ENCODE measurements at regions not wholly inside any gene's neighbourhood (a gene's known extent, or its start where the extent isn't known, plus 50 kb on each side); places are given as distances from the start of the nearest gene placed in this dataset.
"Not testable (repeated sequence)": the region's sequence is repeated elsewhere in the genome, so short reads cannot be mapped to it uniquely, and the experiment has no call there.

GRCh38 chr10:4224178-4224577, 439.2 kb upstream of the KLF6 start:
- no peak for DNase-seq (ENCODE audit: low read depth, low spot score)

GRCh38 chr10:4221310-4221709, 436.3 kb upstream of the KLF6 start:
- H3K4me3 ChIP-seq (ENCODE audit: low read length); DNase-seq (ENCODE audit: low read depth, low spot score): not testable (repeated sequence)

More at GRCh38 chr10:4224178-4224577, 439.2 kb upstream of the KLF6 start:
- no peak overlapping the region for H3K4me3 ChIP-seq (ENCODE audit: low read length)

GRCh38 chr10:4219901-4220300, 434.9 kb upstream of the KLF6 start:
- no peak for DNase-seq (ENCODE audit: low read depth, low spot score)
- H3K4me3 ChIP-seq (ENCODE audit: low read length): no peak overlapping the region

GRCh38 chr10:4217653-4218052, 432.6 kb upstream of the KLF6 start:
- no peak overlapping the region for H3K4me3 ChIP-seq (ENCODE audit: low read length)
- no peak for DNase-seq (ENCODE audit: low read depth, low spot score)

GRCh38 chr10:4217187-4217586, 432.2 kb upstream of the KLF6 start:
- H3K4me3 ChIP-seq (ENCODE audit: low read length): no peak overlapping the region
- DNase-seq (ENCODE audit: low read depth, low spot score): no peak

- DNase-seq (ENCODE audit: low read depth, low spot score): no peak
- no peak overlapping the region for H3K4me3 ChIP-seq (ENCODE audit: low read length)
Observed at GRCh38 chr10:4216726-4217125, 431.7 kb upstream of the KLF6 start.

- H3K4me3 ChIP-seq (ENCODE audit: low read length): no peak overlapping the region
- no peak for DNase-seq (ENCODE audit: low read depth, low spot score)
Observed at GRCh38 chr10:4215963-4216575, 431.1 kb upstream of the KLF6 start.

GRCh38 chr10:4215485-4215884, 430.5 kb upstream of the KLF6 start:
- H3K4me3 ChIP-seq (ENCODE audit: low read length): no peak overlapping the region
- no peak for DNase-seq (ENCODE audit: low read depth, low spot score)

- no peak for DNase-seq (ENCODE audit: low read depth, low spot score)
- H3K4me3 ChIP-seq (ENCODE audit: low read length): no peak overlapping the region
Observed at GRCh38 chr10:4214908-4215307, 429.9 kb upstream of the KLF6 start.

- DNase-seq (ENCODE audit: low read depth, low spot score): no peak
- no peak overlapping the region for H3K4me3 ChIP-seq (ENCODE audit: low read length)
Observed at GRCh38 chr10:4213441-4213840, 428.4 kb upstream of the KLF6 start.

- DNase-seq (ENCODE audit: low read depth, low spot score): no peak
- H3K4me3 ChIP-seq (ENCODE audit: low read length): no peak overlapping the region
Observed at GRCh38 chr10:4212111-4212630, 427.2 kb upstream of the KLF6 start.

- no peak for DNase-seq (ENCODE audit: low read depth, low spot score)
- H3K4me3 ChIP-seq (ENCODE audit: low read length): no peak overlapping the region
Observed at GRCh38 chr10:4208499-4208898, 423.5 kb upstream of the KLF6 start.

- no peak for DNase-seq (ENCODE audit: low read depth, low spot score)
- H3K4me3 ChIP-seq (ENCODE audit: low read length): no peak overlapping the region
Observed at GRCh38 chr10:4205113-4205512, 420.1 kb upstream of the KLF6 start.

GRCh38 chr10:4202938-4203337, 417.9 kb upstream of the KLF6 start:
- DNase-seq (ENCODE audit: low read depth, low spot score): no peak
- no peak overlapping the region for H3K4me3 ChIP-seq (ENCODE audit: low read length)

- DNase-seq (ENCODE audit: low read depth, low spot score): no peak
- no peak overlapping the region for H3K4me3 ChIP-seq (ENCODE audit: low read length)
Observed at GRCh38 chr10:4201866-4202825, 417.1 kb upstream of the KLF6 start.

- no peak overlapping the region for H3K4me3 ChIP-seq (ENCODE audit: low read length)
Observed at GRCh38 chr10:4199196-4199595, 414.2 kb upstream of the KLF6 start.

GRCh38 chr10:4198216-4198615, 413.2 kb upstream of the KLF6 start:
- DNase-seq (ENCODE audit: low read depth, low spot score): no peak
- H3K4me3 ChIP-seq (ENCODE audit: low read length): no peak overlapping the region

More at GRCh38 chr10:4199196-4199595, 414.2 kb upstream of the KLF6 start:
- no peak for DNase-seq (ENCODE audit: low read depth, low spot score)

- DNase-seq (ENCODE audit: low read depth, low spot score): no peak
Observed at GRCh38 chr10:4197676-4198075, 412.7 kb upstream of the KLF6 start.

GRCh38 chr10:4196771-4197390, 411.9 kb upstream of the KLF6 start:
- H3K4me3 ChIP-seq (ENCODE audit: low read length): no peak overlapping the region
- no peak for DNase-seq (ENCODE audit: low read depth, low spot score)

More at GRCh38 chr10:4197676-4198075, 412.7 kb upstream of the KLF6 start:
- H3K4me3 ChIP-seq (ENCODE audit: low read length): no peak overlapping the region

GRCh38 chr10:4196183-4196582, 411.2 kb upstream of the KLF6 start:
- no peak overlapping the region for H3K4me3 ChIP-seq (ENCODE audit: low read length)
- no peak for DNase-seq (ENCODE audit: low read depth, low spot score)

All from Jurkat, Clone E6-1 (cell line).